ENCODE measurements at regions not wholly inside any gene's neighbourhood (a gene's known extent, or its start where the extent isn't known, plus 50 kb on each side); places are given as distances from the start of the nearest gene placed in this dataset.
"Not testable (repeated sequence)": the region's sequence is repeated elsewhere in the genome, so short reads cannot be mapped to it uniquely, and the experiment has no call there.

- Histone ChIP-seq H3K9me3 (no peaks in the 10 kb centered on the region), H3K27ac (no peak overlapping the region), H3K4me3 (no peak overlapping the region), H3K27me3 (no peaks in the 10 kb centered on the region), H3K4me1 (no peaks in the 10 kb centered on the region), H3K36me3 (no peaks in the 10 kb centered on the region)
- intact Hi-C loops (cut with DNase I; ENCODE audit: low total_unique reads), result no loop called here
- TF ChIP-seq CTCF (IDR thresholded peaks at IDR 0.05), result no peak
- no peak for TF ChIP-seq POLR2A (IDR thresholded peaks at IDR 0.05)
- no peak for TF ChIP-seq POLR2AphosphoS5 (IDR thresholded peaks at IDR 0.05)
- DNase-seq (ENCODE audit: low spot score in 2 of 2), result peak; percentile 16 to 35
Observed at GRCh38 chr2:109724533-109725460, 69.3 kb upstream of the RGPD5 start.

- Histone ChIP-seq H3K27ac (no peak overlapping the region), H3K9me3 (no peaks in the 10 kb centered on the region), H3K36me3 (no peaks in the 10 kb centered on the region), H3K4me1 (no peaks in the 10 kb centered on the region), H3K4me3 (no peak overlapping the region), H3K27me3 (no peaks in the 10 kb centered on the region)
- DNase-seq (ENCODE audit: low spot score in 2 of 2), result peak; percentile 5 to 17
- TF ChIP-seq CTCF (IDR thresholded peaks at IDR 0.05) (no peak), POLR2A (IDR thresholded peaks at IDR 0.05) (no peak), POLR2AphosphoS5 (IDR thresholded peaks at IDR 0.05) (no peak)
- intact Hi-C loops (cut with DNase I; ENCODE audit: low total_unique reads), result no loop called here
Observed at GRCh38 chr2:109726379-109727270, 67.5 kb upstream of the RGPD5 start.

- TF ChIP-seq CTCF (IDR thresholded peaks at IDR 0.05), result no peak
- no peak for TF ChIP-seq POLR2AphosphoS5 (IDR thresholded peaks at IDR 0.05)
- no peak for TF ChIP-seq POLR2A (IDR thresholded peaks at IDR 0.05)
- Histone ChIP-seq H3K4me3 (no peak overlapping the region), H3K27ac (no peak overlapping the region), H3K4me1 (no peaks in the 10 kb centered on the region), H3K27me3 (no peaks in the 10 kb centered on the region), H3K9me3 (no peaks in the 10 kb centered on the region), H3K36me3 (no peaks in the 10 kb centered on the region)
- DNase-seq (ENCODE audit: low spot score in 2 of 2), result peak; percentile 3 to 13
- intact Hi-C loops (cut with DNase I; ENCODE audit: low total_unique reads), result no loop called here
Observed at GRCh38 chr2:109727929-109728447, 66.1 kb upstream of the RGPD5 start.

- H3K36me3 ChIP-seq; H3K27ac ChIP-seq; intact Hi-C loops (cut with DNase I; ENCODE audit: low total_unique reads); H3K9me3 ChIP-seq; H3K4me3 ChIP-seq; H3K4me1 ChIP-seq; H3K27me3 ChIP-seq: not testable (repeated sequence)
- peak in 1 of 2 donors; percentile 39 for DNase-seq (ENCODE audit: low spot score in 2 of 2)
Observed at GRCh38 chr2:109733746-109734145, 60.4 kb upstream of the RGPD5 start.

- H3K27me3 ChIP-seq, result no peaks in the 10 kb centered on the region
- intact Hi-C loops (cut with DNase I; ENCODE audit: low total_unique reads), result no loop called here
- no peaks in the 10 kb centered on the region for H3K36me3 ChIP-seq
- TF ChIP-seq POLR2A (IDR thresholded peaks at IDR 0.05) (no peak), CTCF (IDR thresholded peaks at IDR 0.05) (peak; percentile 16 to 75 (median 64)), POLR2AphosphoS5 (IDR thresholded peaks at IDR 0.05) (no peak)
- no peak overlapping the region for H3K27ac ChIP-seq
- H3K9me3 ChIP-seq, result no peaks in the 10 kb centered on the region
- no peaks in the 10 kb centered on the region for H3K4me1 ChIP-seq
- no peak overlapping the region for H3K4me3 ChIP-seq
- DNase-seq (ENCODE audit: low spot score in 2 of 2), result peak; percentile 53
Observed at GRCh38 chr2:109736177-109736827, 57.8 kb upstream of the RGPD5 start.
